CD4-positive, alpha-beta T cell treated with Interleukin-17A for 4 hours (primary cell): ENCODE measurements at regions not wholly inside any gene's neighbourhood (a gene's known extent, or its start where the extent isn't known, plus 50 kb on each side); places are given as distances from the start of the nearest gene placed in this dataset.

Experiments used
- DNase-seq: peaks from one replicate; pipeline ENCODE4 v3.0.0-alpha.2; 2020; ENCODE audit warnings: mixed read lengths

- no peak for DNase-seq
Observed at GRCh38 chr1:218163371-218163770, 121.7 kb upstream of the RRP15 start.

DNA sequence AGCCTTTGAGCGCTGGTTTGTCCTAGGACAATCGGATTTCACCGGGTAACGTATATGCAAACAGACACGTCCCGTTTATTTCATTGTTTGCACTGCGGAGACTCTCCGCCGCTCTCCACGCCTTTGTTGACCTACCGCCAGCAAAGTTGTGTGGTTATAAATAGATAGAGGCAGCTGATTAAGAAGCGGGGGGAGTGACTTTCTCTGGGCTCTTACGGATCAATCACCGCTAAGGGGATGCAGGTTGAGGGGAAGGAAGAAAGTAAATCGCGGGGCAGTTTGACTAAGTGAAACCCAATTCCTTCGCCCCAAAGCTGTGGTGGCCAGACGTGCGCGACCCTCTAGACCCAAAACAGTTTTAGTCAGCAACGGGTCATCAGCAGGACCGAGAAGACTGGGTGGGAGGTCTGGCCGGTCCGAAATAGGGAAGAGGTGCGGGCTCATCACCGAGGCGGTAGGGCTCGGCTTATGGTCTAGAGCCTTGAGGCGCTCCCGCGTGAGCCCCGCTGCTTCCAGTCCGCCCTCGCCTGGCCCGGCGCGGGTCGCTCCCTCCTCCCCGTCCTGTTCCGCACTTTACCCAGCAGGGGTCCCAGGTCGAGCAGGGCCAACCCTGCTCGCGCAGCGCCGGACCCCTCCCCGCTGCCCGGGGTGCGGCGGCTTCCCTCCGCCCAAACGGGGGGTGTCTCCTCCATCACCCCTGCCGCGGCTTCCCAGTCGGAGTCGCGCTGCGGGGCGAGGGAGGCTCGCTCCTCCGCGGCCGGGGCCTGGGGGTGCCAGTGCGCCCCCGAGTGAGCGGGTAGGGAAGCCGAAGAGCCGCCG lies 120.8 kb upstream of the RRP15 start:
- DNase-seq, result no peak

GRCh38 chr1:218164930-218165700 lies 120.0 kb upstream of the RRP15 start:
- DNase-seq, result peak; percentile 3

- no peak for DNase-seq
Observed at GRCh38 chr1:218165701-218166114, 119.4 kb upstream of the RRP15 start.

DNA sequence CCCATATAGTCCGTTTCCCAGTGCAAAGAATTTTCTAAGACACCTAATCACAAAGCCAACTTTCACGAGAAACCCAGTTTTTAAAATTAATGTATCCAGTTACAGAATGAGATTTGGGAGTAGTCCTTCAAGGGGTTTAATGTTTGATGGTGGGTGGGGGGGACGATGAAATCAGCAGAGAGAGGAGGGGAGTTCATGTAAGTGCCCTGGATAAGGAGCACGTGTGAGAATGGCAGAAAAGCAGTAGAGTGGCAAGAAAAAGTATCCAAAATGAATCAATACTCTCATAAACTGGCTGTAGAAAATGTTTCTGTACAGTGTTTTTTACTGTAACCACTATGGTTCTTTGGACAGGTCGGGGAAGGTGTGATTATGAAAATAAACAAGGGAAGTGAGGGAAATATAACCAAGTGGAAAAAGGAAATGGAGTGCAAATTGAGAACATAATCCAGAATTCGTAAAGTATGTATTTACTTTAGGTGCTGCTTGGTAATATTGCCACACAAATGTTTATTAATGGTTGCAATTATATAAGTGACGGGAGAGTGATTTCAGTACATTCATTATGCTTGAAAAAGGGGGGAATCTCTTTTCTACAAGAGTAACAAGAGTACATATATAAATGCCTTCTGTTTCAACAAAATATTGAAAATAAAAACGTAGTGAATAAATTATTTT lies 118.7 kb upstream of the RRP15 start:
- DNase-seq, result no peak

GRCh38 chr1:218171302-218171893 lies 113.7 kb upstream of the RRP15 start:
- DNase-seq, result no peak

- no peak for DNase-seq
Observed at GRCh38 chr1:218182455-218182854, 102.6 kb upstream of the RRP15 start.

GRCh38 chr1:218200979-218201378 lies 84.1 kb upstream of the RRP15 start:
- DNase-seq, result no peak

DNA sequence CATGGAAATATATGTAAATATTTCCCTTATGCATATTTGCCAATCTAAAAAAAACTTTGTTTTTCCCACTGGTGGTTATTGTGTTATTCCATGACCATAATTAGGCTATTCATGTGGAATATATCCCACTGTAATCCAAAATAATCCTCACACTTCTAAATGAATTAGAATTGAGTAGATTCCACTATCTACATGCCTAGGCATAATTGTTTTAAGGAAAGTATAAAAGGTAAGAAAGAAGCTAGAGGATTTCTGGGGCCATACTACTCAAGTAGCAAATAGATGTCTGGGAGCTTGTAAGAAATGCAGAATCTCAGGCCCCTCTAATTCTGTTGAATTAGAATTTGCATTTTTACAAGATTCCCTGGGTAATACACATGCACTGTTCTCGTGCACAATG lies 83.5 kb upstream of the RRP15 start:
- no peak for DNase-seq

DNA sequence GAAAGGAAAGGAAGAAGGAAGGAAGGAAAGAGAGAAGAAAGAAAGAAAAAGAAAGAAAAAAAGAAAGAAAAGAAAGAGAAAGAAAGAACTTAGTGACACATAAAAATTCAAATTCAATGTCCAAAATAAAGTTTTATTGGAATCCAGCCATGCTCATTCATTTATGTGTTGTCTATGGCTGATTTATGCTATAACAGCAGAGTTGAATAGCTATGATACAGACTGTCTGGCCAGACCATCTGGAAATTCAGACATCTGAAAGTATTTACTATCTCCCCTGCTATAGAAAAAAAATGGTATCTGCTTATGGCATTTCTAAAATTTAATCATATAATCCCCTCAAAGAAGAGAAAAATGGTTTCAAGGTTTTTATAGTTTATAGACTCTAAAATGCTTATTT lies 79.4 kb upstream of the RRP15 start:
- DNase-seq, result no peak

DNA sequence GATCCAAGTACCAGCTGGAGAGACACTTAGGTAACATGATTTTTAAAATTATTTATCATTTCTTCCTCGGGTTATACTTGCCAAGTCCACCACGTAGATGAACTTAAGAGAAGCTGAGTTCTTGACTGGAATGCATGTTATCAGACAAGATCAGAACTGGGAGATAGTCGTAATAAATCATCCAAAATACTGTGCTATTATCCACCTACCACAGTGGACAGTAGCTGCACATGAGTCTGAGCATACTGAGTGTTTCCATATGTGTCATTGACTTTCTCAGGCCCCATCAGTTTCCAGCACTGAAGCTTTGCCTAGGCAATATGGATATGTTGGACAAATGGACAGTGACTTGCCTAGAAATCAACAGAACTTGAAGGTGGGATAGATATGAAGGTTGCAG lies 77.9 kb upstream of the RRP15 start:
- DNase-seq, result no peak

GRCh38 chr1:218209351-218209861 lies 75.7 kb upstream of the RRP15 start:
- DNase-seq, result no peak

GRCh38 chr1:218211241-218211640 lies 73.9 kb upstream of the RRP15 start:
- DNase-seq, result no peak

GRCh38 chr1:218217040-218217439 lies 68.1 kb upstream of the RRP15 start:
- DNase-seq, result no peak

DNA sequence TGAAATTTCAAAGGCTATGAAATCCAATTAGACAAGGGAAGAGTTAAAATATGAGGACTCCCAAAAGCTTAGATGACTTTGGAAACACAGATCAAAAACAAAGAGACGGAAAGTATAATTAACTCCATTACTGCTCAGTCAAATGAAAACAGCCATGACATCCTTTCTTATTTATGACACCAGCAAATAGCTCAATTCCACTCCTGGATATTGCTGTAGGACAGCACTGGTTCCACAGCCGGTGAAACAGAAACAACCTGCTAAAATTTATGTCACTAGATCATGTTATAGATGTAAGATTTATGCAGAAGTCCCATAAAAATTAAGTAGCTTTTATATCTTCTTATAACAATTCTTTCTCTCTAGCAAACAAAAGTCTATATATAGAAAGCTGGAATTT lies 65.6 kb upstream of the RRP15 start:
- no peak for DNase-seq

DNA sequence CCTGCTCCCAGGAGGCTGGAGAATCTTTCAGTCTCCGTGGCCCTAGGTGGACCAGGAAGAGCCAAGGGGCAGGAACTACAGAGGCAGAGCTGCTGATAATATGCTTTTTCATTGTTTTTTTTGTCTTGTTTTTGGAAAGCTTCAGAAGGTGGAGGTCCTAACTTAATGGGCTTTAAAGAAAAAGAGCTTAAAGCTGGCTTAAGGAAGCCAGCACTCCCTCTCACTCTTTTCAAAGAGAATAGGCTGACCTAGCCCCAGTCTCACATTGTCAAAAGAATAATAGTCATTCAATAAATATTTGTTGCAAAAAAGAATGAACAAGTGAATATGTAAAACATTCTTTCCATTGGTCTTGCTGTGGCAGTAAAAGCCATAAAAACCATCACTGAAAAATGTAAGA lies 61.0 kb upstream of the RRP15 start:
- no peak for DNase-seq

- no peak for DNase-seq
Observed at GRCh38 chr1:218226005-218226404, 59.1 kb upstream of the RRP15 start.
